T-helper 1 cell (primary cell): ENCODE measurements at regions not wholly inside any gene's neighbourhood (a gene's known extent, or its start where the extent isn't known, plus 50 kb on each side); places are given as distances from the start of the nearest gene placed in this dataset.
A peak's percentile ranks its signal among the peaks of the same experiment; 100 is the strongest.

ENCODE experiments used
- DNase-seq, 5 donors: peaks; one replicate each; pipeline ENCODE4 v3.0.0-alpha.2; 2012 to 2020

DNA sequence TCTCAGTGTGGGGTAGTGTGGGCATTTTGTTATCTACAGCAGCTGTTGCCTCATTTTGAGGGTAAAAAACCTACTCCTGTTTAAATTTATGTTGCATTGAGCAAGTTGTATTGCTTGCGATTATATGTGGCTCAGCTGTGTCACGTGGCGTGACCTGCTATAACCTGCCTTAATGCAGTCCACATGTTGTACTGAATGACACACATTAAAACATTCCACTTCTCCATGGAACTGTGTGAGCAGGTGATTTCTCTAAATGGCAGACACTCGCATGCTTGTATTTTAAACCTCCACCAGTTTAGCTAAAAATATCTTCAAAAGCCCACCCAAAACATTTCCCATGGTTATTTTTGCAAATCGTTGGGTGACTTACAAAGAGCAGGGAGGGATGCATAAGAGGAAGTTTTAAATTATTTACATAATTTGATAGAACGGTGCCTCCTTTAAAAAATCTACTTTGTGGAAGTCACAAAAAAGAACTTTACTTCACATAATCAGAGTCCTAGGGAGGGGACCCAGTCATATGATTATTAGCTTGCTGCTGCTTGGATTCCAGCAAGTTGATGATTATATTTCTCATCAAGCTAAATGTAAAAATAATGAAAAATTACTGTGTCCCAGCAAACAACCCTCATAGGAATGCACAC is 163.3 kb upstream of the ZEB2 start:
- no peak for DNase-seq

DNA sequence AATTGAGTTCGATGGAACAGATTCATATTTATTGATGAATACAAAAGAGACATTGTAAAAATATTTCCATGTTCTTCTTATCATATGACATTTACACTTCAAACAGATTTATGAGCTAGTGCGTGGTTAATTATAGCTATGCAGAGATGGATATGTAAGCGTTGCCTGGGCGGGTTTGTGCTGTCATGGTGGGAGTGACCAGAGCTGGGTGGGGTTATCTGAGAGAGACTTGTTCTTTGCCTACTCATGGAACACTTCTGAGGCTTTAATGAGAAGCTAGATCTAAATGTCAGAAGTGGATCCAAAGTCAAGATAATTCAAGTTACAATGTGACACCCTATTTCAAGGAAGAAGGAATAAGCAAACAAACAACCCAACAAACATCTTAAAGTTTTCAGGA is 162.3 kb upstream of the ZEB2 start:
- DNase-seq, result no peak

DNA sequence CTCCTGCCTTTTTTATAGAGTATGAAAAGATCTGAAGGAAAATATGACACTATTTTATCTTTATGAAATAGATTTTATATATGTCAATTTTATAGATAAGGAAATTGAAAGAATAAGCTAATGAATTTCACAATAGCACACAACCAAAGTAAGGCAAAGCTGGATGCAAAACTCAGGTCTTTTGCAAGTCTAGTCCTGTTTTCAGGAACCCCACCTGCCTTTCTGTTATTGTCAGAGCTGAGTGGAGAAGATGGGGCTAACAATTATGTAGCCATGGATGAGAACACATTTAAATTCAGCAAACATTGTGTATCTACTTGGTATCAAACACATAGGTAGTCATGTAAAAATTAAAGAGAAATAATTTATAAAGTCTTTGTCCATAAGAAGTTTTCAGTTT is 161.5 kb upstream of the ZEB2 start:
- DNase-seq, result no peak

DNA sequence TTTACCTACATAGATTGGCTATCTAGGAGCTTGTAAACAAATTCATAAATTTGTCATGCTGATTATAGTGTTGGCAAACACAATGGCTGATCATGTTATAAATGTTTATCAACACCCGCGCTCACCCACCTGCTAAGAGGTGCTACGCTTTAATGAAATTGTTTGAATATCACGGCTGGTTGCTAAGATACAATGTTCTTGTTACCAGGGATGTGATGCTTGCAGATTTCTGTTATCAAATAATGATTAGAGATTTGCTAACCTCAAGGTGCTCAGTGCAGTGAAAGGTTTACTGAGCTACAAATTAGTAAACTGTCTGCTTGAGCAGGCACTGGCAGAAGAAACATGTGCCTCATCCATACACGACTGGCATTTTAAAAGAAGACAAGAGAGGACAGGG is 160.0 kb upstream of the ZEB2 start:
- no peak for DNase-seq

DNA sequence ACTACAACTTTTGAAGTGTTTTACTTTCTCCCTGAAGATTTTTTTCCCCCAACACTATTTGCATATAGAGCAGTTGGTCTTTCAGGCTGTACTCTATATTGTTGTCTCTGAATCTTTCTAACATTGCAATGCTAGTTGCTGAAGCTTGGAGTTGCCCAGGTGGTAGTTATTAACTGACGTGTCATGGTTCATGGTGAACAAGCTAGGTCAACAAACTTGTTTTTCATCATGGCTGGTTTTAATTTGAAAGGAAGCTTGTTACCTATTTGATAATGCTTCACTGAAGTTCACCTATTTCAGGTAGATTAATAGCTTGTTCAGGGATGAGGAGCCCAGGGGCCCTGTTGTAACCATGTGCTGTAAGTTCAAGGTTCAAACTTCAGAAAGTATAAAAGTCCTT is 158.8 kb upstream of the ZEB2 start:
- no peak for DNase-seq

DNA sequence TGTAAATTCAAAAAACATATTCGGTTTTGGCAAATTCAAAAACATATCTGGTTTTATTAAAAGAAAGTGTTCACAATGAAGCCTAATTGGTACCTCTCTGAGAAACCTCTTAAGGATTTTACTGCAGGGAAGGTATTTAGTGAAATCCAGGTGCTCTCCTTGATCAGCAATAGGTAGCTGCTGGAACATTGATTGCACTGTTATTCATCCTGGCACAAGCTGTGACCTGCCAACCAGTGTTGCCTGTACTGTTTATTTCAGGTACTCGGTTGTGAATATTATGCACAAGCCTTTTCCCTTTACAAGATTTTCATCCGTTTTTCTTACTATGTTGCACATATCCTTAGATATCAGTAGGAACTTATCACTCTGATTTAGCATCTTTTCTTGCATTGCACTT is 155.8 kb upstream of the ZEB2 start:
- no peak for DNase-seq

DNA sequence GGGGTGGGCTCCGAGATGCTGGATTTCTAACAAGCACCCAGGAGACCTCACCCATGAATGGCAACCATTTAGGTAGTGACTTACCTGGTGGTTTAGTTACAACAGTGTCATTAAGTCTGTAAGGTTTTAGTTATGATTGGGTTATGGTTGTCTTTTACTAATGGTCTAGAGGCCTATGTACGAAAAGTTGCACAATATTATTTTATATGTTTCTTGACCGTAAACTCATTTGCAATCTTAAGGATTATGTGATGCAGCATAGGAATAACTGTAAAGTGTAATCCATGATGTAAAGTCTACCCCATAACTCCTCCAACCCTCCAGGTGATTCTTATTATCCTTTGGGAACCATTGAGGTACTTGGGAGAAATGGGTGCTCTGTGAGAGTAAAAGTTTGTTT is 155.4 kb upstream of the ZEB2 start:
- DNase-seq, result no peak

DNA sequence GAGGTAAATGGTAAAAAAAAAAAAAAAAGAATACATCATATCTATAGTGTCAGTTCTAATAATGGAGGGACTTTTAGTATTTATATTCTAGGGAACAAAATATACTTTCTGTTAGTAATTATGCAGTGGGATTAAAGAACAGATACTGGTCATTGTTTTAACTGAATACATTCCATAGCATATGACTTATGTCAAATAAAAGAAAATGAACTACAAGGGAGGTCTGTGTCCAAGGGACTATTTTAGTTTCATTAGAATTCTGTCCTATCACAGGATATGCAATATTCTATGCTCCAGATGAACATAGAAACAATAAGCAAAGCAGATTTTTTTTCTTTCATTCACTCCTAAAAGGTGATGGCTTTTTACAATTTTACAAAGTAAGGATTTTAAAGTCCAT is 154.2 kb upstream of the ZEB2 start:
- DNase-seq, result no peak

DNA sequence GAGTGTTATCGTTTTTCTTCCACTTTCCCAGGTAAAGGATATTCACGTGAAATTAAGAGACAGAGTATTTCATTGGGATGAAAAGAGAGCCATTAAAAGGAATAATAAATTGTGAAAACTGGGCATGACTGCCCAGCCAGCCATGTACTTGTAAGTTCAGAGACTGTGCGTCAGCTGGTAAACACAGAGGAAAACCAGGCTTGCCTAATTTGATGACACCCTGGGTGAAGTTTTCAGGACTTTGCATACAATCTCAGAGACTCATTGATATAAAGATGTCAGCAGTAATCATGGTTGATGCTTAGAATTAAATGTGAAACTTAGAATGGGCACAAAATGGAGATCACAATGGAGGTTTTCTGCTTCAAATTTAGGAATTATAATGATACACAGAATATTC is 153.5 kb upstream of the ZEB2 start:
- no peak for DNase-seq

DNA sequence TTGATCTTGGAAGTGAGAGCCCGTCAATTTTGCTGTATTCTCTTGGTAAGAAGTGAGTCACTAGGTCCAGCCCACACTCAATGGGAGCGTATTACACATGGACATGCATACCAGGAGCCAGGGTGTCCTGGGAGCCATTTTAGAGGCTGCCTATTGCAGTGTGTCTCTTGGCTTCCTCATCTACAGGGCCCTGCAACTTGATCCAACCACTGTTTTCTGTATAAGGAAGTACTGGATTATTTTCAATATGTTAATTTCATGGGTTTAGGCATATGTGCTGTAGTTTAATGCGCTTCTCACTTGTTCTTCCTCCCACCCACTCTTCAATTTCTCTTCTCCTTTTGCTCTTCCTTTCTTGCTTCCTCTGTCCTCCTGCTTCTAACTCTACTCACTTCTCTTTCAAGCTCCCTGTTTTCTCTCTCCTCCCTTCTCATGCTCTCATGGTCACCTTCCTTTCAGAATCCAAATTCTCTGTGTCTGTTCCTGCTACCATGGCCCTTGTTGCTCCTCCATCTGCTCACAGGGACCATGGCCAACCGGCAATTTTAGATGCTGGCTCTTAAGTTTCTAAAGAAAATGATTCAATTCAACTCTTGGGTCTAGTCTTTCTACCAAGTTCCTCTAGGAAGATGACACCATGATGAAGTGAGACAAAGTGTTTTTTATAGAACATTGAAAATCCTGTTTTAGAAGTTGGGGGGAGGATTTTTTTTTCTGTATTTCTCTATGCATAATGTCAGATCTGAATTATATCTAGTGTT is 152.0 kb upstream of the ZEB2 start:
- DNase-seq, result no peak

DNA sequence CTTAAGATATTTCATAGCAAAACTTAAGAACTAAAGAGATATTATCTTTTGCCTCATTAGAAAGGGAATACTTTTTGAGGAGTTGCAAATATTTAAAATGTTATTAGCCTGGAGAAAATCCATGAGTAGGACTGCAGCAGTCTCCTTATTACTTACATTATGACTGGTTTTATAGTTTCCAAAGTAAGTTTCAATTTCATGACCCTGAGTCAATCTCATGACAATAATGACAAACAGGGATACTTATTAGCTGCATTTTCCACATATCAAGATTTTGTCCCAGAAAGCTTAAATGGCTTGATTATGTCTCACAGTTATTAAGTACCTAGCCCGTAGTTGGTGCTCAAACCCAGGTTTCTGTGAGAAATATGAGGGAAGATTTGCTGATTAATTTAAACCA is 150.8 kb upstream of the ZEB2 start:
- DNase-seq, result no peak

DNA sequence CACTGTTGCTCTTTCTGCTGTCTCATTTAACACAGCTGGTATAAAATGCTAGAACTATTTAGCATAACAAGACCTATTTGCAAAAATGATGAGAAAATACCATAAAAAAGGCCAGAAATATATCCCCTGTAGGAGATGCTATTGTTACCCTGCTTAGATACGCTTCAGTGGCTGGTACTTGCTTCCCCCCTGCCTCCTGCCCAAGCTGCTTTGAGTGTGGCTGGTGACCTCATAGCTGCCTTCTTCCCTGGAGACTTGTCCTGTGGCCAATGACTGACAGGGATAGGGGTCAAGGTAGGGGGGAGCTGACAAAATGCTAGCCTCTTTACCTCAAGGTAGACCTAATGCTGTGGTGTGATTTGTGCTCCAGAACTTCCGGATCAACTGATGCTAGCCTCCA is 150.2 kb upstream of the ZEB2 start:
- no peak for DNase-seq

DNA sequence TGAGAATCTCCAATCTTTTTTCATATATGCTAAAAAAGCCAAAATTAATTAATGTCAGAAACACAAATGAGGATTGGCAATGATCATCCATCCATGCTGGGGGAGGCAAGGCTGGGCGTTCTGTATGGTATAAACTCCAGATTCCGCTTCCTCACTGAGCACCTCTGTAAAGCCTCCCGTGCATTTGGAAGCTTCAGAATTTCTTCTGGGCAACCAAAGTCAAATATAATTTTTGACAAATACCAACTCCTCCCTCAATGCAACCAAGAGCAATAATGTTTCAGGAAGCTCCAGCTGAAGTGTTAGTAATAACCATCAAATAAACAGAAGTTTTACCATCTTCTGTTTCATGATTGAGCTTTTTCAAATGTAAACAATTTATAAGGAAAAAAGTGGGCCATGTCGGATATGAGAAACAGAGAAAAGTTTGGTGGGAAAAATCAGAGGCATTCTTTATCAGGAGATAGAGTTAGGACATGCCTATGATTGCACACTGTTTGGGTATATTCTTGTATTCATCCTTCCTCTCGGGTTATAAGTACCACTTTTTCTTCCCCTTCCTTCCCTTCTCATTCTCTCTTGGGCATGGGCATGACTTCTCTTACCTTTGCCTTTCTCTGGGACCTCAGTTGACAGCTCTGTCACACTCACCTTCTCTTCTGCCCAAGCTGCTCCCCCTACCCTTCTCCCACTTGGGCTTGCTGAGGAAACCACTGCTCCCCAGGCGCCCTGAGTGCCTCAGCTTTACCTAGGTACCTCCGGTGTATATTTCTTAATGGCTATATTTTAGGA is 149.5 kb upstream of the ZEB2 start:
- no peak for DNase-seq

DNA sequence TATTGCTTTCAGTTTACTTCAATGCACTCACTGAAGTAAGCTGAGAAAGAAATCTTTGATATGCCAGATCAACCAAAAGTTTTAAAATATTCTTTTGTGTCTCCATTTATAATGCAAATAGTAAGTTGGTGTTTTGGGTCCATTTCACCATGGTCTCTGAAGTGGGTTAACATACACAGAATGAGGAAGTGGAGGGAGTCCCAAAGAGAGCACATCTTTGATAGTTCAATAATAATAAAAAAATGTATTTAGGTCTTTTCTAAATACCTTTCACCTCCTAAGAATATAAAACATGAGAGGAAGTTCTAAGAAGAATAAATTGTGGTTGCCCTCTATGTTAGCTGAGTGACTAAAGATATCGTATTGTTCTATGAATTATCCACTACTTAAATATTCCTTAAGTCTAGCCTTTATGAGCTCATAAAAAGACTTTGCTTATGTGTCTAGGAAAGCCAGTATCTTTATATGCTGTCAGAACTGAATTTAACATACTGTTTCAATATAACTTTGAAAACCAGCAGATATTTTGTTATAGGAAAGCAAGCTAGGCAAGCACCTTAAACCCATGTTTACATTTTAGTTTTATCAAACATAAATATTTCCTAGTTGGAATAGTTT is 148.7 kb upstream of the ZEB2 start:
- DNase-seq, result no peak

DNA sequence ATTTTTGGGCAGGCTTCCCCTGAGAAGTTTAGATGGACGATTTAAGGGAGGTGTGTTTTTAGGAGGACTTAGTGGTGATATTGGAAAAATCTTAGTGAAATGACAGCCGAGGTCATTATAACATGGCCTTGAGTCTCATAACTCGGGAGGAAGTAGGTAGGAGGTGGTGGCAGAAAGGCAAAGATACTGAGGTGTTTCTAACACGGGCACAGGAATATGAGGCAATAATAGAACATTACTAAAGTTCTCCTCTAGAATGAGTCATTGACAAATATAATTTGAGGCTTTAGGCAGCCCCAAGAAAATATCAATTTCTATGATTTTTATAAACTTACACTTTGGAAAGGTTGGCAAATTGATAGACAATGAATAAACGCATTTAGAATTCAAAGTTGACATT is 146.1 kb upstream of the ZEB2 start:
- no peak for DNase-seq

DNA sequence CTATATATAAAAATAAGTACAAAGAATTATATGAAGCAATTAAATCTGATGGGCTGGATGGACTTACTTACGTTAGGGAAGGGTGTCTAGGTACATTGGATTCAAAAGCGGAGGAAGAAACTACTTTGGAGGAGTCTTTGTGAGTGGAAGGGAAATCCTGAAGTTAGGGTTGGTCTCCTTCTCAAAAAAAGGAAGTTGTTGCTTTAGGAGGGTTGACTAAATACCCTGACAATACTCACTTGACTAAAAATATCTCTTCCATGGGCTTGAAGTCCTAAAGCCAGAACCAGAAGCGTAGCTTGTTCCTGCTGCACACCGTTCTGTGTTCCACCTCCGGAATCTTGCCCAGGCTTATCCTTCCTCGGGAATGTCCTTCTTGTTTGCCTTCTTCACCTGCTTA is 143.3 kb upstream of the ZEB2 start:
- DNase-seq, result no peak

DNA sequence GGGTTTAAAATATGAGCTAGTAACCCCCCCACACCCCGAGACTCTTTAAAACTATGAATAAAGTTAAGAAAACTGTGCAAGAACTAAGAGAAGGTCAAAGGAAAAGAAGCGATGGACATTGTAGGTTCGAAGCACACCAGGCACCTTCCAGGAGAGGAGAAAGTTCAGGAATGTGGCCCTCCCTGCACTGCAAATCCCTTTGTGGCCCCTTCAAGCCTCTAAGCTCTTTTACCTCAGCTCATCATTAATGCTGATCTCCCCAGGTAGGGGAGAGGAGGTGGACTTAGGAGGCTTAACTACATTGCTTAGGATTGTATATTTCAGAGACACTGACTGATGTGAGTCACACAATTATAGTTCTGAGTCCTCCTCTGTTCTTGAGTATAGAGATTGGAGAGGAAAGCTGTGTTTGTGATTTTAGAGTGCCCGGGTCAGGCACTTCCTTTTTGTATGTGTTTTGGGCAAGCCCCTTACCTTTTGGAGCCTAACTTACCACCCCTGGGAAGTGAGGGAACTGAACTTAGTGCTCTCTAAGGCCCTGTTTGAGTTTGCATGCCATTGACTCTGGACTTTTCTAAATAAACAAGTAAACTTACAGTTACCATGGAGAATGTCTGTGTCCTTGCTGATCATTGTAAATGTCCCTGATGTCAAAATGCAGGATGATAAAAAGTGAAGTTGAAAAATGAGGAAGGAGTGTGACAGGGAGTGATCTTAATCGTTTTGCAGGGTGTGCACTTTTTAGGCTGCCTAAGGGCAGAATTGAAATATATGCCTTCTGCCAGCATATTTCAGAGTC is 140.8 kb upstream of the ZEB2 start:
- no peak for DNase-seq

DNA sequence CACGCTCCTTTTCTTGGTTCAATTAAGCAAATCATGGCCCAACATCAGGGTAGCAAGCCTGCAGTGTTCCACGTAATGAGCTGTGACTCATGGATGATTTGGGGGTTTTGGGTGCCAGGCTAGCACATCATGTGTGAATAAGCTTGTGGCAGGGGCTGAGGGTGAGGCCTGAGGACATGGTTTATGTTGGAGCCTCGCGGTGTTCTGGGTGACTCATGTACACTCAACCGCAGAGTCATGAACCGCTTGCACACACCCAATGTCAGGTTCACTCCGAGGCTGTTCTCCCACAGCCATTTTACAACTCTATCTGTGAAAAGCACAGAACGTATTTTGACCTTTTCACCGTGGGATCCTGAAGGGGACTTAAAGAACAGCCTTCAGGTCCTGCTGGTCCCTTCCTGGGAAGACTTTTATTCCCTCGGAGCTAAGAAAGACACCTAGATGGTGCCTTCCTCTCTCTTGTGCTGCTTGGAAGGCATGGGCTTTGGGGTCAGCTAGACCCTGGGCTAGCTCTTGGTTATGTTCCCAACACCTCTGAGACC is 139.9 kb upstream of the ZEB2 start:
- peak in 3 of 5 donors; percentile 3 to 53 (median 20) for DNase-seq

DNA sequence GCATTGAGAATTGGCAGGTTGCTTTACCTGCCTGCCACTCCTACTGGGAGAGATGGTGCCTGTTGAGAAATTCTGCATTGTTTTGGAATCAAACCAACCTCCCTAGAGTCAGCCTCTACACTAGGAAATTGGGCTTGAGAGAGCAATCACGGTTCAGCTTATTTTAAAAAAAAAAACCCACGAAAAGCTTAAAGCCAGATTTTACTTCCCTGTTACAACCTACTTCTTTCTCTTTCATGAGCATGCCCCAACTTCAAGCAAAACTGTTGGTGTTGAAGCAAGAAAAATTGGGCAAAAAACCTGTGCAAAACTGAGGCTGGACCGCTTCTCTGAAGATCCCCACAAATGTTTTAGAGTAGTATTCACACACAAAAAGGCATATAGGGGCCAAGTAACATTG is 134.6 kb upstream of the ZEB2 start:
- DNase-seq, result no peak

DNA sequence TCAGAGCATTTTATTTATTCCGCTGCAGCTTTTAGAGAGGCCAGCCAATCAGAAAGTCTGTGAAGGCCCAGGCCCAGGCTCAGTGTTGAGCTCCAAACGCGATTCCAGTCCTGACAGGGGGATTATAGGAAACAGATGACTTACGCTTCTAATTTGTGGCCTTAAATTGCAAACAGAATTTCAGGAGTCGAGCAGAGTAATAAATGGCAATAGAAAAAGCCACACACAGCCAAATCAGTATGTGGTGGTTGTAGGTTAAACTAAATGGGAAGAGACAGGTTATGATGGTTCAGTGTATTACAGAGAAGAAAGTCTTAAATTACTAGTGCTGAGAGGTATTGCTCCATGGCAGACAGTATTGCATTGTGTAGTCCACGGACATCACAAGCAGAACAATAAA is 131.0 kb upstream of the ZEB2 start:
- DNase-seq, result no peak

DNA sequence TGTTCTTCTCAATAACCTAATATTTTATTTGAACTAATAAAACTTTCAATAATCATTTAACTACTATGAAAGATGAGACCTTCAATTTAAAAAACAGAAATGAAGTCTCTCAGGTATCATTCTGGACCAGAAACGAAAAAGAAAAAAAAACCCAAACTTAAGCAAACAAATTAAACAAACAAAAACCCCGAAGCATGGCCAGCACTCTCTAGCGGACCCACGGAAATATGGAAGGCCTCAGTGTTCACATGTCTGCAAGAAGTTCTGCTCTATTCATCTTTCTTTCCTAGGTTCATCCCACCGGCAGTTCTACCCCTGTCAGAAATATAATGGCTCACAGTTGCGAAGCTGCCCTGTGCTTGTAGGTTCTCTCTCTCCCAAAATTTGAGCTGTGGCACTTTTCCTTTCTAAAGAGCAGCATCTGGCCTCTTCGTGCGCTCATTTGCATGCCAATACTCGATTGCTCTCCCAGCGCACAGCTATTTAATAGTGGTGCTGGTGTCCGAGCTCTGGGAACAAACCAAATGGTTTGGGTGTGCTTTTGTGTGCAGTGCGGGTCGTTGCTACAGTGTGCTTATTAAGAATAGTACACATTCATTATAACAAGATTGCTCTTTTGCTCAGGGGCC is 129.0 kb upstream of the ZEB2 start:
- no peak for DNase-seq
